HCT116 (cell line): ENCODE measurements at regions not wholly inside any gene's neighbourhood (a gene's known extent, or its start where the extent isn't known, plus 50 kb on each side); places are given as distances from the start of the nearest gene placed in this dataset.
"Not testable (repeated sequence)": the region's sequence is repeated elsewhere in the genome, so short reads cannot be mapped to it uniquely, and the experiment has no call there.

Experiments used
- ATAC-seq: fragments of 200-7000 bp; cut with Tn5 transposase; 2 replicates; pipeline ENCODE4 v1.9.1; 2020; ENCODE audit warnings: mild to moderate bottlenecking, moderate library complexity
- BruUV-seq: library from RNA; stranded (reverse); fragments of 400-500 nt; replicated peaks from 2 replicates; lab custom pipeline; 2021; lab: Mats Ljungman, UMichigan
- CTCF ChIA-PET: fragments of 300-600 bp; sonication (Branson Sonifier 250); formaldehyde crosslinking; loops from one replicate; lab custom pipeline; 2021; ENCODE audit warnings: antibody characterized with exemption; lab: Charles Lee
- POLR2A ChIA-PET: fragments of 300-600, 350-600 bp; sonication (Branson Sonifier 250); formaldehyde crosslinking; loops from one replicate; lab custom pipeline; 2021; ENCODE audit warnings: antibody characterized with exemption; lab: Charles Lee
- RAD21 ChIA-PET, 2 experiments: fragments of 300-600 bp; sonication (Branson Sonifier 250); formaldehyde crosslinking; loops; one replicate each; lab custom pipeline; 2023; ENCODE audit warnings: low total read pairs in 2 of 2; ENCODE audit not compliant: uncharacterized antibody in 2 of 2, unreplicated experiment in 2 of 2, low non-redundant PET in 1 of 2; lab: Charles Lee
- DNase-seq: peaks from one replicate; pipeline ENCODE4 v3.0.0-alpha.2; 2010; ENCODE audit warnings: low read depth, low spot score
- H2AFZ ChIP-seq: fragments of 200-600 bp; shearing (Covaris generic), sonication (generic); 2 replicates; pipeline ENCODE4 v1.6.1; 2017; ENCODE audit warnings: low read depth, mixed run types, mixed read lengths, antibody characterized with exemption, low read length; ENCODE audit not compliant: poor library complexity, severe bottlenecking
- H3K27ac ChIP-seq: 2 replicates; pipeline ENCODE4 v1.5.1; 2012; ENCODE audit warnings: low read depth, low read length
- H3K27me3 ChIP-seq: fragments of 200-600 bp; sonication (generic); 2 replicates; pipeline ENCODE4 v1.6.1; 2016; ENCODE audit warnings: mixed run types, low read length, mixed read lengths; ENCODE audit not compliant: insufficient read depth
- H3K36me3 ChIP-seq, 2 experiments: fragments of 200-500 bp in 1 of 2; fragments of 200-600 bp in 1 of 2; sonication (Bioruptor generic) in 1 of 2; sonication (generic) in 1 of 2; 2 replicates each; pipeline versions ENCODE4 v1.5.1 to v1.6.1; 2014 to 2016; ENCODE audit warnings: low read length in 2 of 2, inconsistent platforms in 1 of 2, mixed read lengths in 1 of 2, mixed run types in 1 of 2; ENCODE audit not compliant: insufficient read depth in 2 of 2, control insufficient read depth in 1 of 2
- H3K4me1 ChIP-seq, 2 experiments: fragments of 200-600 bp in 1 of 2; sonication (generic) in 1 of 2; 2 replicates each; pipeline versions ENCODE4 v1.5.1 to v1.6.1; 2012 to 2017; ENCODE audit warnings: low read length in 2 of 2, inconsistent platforms in 1 of 2, mild to moderate bottlenecking in 1 of 2, mixed read lengths in 1 of 2, mixed run types in 1 of 2, moderate library complexity in 1 of 2; ENCODE audit not compliant: insufficient read depth in 2 of 2, control insufficient read depth in 1 of 2
- H3K4me2 ChIP-seq: fragments of 200-600 bp; sonication (generic); 2 replicates; pipeline ENCODE4 v1.6.1; 2017; ENCODE audit warnings: mixed run types, low read length, mixed read lengths
- H3K4me3 ChIP-seq, 2 experiments: fragments of 200-600 bp in 1 of 2; sonication (generic) in 1 of 2; replicated peaks in 1 of 2; 2 replicates each; pipeline ENCODE4 v1.5.1; 2011 to 2016; ENCODE audit warnings: low read length in 2 of 2, control low read depth in 1 of 2, low read depth in 1 of 2, mild to moderate bottlenecking in 1 of 2, mixed read lengths in 1 of 2, mixed run types in 1 of 2
- H3K79me2 ChIP-seq: fragments of 200-600 bp; sonication (generic); 2 replicates; pipeline ENCODE4 v1.6.1; 2017; ENCODE audit warnings: mild to moderate bottlenecking, mixed run types, low read length, moderate library complexity, mixed read lengths; ENCODE audit not compliant: insufficient read depth
- H3K9ac ChIP-seq: fragments of 200-600 bp; sonication (generic); 2 replicates; pipeline ENCODE4 v1.6.1; 2016; ENCODE audit warnings: low read length, mixed read lengths
- H3K9me2 ChIP-seq: fragments of 200-600 bp; sonication (generic), shearing (Covaris generic); 2 replicates; pipeline ENCODE4 v1.6.1; 2017; ENCODE audit warnings: mixed run types, mild to moderate bottlenecking, moderate library complexity; ENCODE audit not compliant: insufficient read depth
- H3K9me3 ChIP-seq, 2 experiments: fragments of 200-500 bp in 1 of 2; fragments of 200-600 bp in 1 of 2; sonication (Bioruptor generic) in 1 of 2; sonication (generic) in 1 of 2; 2 replicates each; pipeline ENCODE4 v1.6.1; 2014 to 2017; ENCODE audit warnings: low read length in 2 of 2, mixed read lengths in 2 of 2, inconsistent platforms in 1 of 2, low read depth in 1 of 2, mild to moderate bottlenecking in 1 of 2, mixed run types in 1 of 2, moderate library complexity in 1 of 2; ENCODE audit not compliant: control insufficient read depth in 1 of 2, insufficient read depth in 1 of 2
- H4K20me1 ChIP-seq: fragments of 200-600 bp; sonication (generic), shearing (Covaris generic); 2 replicates; pipeline ENCODE4 v1.6.1; 2017; ENCODE audit warnings: mixed run types, mild to moderate bottlenecking, moderate library complexity; ENCODE audit not compliant: insufficient read depth
- CEBPB ChIP-seq: IDR thresholded peaks from 2 replicates; pipeline ENCODE4 v1.6.1; 2012; ENCODE audit warnings: low read depth
- EZH2 ChIP-seq: fragments of 200-600 bp; sonication (generic); IDR thresholded peaks from 2 replicates; pipeline ENCODE4 v1.6.1; 2017; ENCODE audit warnings: antibody characterized with exemption, mixed run types
- FOSL1 ChIP-seq: IDR thresholded peaks from 2 replicates; pipeline ENCODE4 v1.6.1; 2012; ENCODE audit warnings: low read depth
- SP1 ChIP-seq: IDR thresholded peaks from 2 replicates; pipeline ENCODE4 v1.6.1; 2012; ENCODE audit warnings: low read depth
- SRF ChIP-seq: IDR thresholded peaks from 2 replicates; pipeline ENCODE4 v1.6.1; 2012; ENCODE audit warnings: low read depth
- intact Hi-C: fragments of 100-400 bp; cut with micrococcal nuclease; formaldehyde crosslinking; loops from 2 replicates; pipeline ENCODE4 v1.10.0; 2022
- TF ChIP-seq, protein P1 (sequence below): IDR thresholded peaks from 2 replicates; pipeline ENCODE4 v1.6.1; 2011; ENCODE audit warnings: mild to moderate bottlenecking, low read length, moderate library complexity; ENCODE audit not compliant: insufficient replicate concordance; ENCODE audit errors: extremely low read depth
- TF ChIP-seq, protein P2 (sequence below): IDR thresholded peaks from 2 replicates; pipeline ENCODE4 v1.6.1; 2012

DNA sequence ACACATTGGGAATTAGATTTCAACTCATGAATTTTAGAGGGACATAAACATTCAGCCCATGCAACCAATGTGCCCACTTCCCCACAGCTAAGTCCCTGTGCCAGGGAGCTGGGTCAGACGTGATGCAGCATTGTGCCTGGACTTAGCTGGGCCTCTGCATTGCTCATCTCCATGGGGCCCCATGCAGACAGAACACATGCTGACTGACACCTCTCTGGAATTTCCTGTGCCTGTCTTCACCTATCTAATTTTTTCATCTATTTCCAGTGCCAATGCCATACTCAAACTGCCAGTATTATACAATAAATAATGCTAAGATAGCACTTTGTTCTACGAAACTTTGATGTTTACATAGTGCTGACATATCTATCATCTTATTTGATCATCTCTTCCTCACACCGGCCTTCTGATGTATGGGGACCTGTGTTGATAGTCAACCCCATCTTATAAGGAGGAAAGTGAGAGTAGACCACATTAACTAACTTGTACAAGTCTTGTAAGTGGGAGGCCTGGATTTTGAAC, 92.2 kb downstream of the CDC42EP3 start:
- Histone ChIP-seq H2AFZ (no peak overlapping the region), H3K36me3 (no peaks in the 10 kb centered on the region), H3K27ac (no peak overlapping the region), H3K4me3 (no peak overlapping the region), H3K4me1 (peaks cover 7 to 11% of the 10 kb centered on the region in 2 experiments), H4K20me1 (no peaks in the 10 kb centered on the region), H3K27me3 (no peaks in the 10 kb centered on the region), H3K4me2 (no peak overlapping the region), H3K9me3 (peaks cover 0 to 5% of the 10 kb centered on the region in 2 experiments; a peak in 1 of 4 replicates), H3K79me2 (no peaks in the 10 kb centered on the region), H3K9ac (no peak overlapping the region), H3K9me2 (no peaks in the 10 kb centered on the region)
- intact Hi-C loops = loop anchor here (10.0 kb wide), 1 partner anchor 164 kb away; no protein-coding TSS in a partner anchor
- no TSS peak for BruUV-seq
- DNase-seq (no peak), ATAC-seq (no peak)
- no peak for TF ChIP-seq SP1
- TF ChIP-seq FOSL1 = no peak
- TF ChIP-seq CEBPB = no peak
- TF ChIP-seq, protein P1, sequence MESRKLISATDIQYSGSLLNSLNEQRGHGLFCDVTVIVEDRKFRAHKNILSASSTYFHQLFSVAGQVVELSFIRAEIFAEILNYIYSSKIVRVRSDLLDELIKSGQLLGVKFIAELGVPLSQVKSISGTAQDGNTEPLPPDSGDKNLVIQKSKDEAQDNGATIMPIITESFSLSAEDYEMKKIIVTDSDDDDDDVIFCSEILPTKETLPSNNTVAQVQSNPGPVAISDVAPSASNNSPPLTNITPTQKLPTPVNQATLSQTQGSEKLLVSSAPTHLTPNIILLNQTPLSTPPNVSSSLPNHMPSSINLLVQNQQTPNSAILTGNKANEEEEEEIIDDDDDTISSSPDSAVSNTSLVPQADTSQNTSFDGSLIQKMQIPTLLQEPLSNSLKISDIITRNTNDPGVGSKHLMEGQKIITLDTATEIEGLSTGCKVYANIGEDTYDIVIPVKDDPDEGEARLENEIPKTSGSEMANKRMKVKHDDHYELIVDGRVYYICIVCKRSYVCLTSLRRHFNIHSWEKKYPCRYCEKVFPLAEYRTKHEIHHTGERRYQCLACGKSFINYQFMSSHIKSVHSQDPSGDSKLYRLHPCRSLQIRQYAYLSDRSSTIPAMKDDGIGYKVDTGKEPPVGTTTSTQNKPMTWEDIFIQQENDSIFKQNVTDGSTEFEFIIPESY = no peak
- TF ChIP-seq SRF = no peak
- no peak for TF ChIP-seq EZH2
- TF ChIP-seq, protein P2, sequence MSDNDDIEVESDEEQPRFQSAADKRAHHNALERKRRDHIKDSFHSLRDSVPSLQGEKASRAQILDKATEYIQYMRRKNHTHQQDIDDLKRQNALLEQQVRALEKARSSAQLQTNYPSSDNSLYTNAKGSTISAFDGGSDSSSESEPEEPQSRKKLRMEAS = no peak
- CTCF ChIA-PET = no interaction called here
- POLR2A ChIA-PET = no interaction called here
- RAD21 ChIA-PET = no interaction called here

DNA sequence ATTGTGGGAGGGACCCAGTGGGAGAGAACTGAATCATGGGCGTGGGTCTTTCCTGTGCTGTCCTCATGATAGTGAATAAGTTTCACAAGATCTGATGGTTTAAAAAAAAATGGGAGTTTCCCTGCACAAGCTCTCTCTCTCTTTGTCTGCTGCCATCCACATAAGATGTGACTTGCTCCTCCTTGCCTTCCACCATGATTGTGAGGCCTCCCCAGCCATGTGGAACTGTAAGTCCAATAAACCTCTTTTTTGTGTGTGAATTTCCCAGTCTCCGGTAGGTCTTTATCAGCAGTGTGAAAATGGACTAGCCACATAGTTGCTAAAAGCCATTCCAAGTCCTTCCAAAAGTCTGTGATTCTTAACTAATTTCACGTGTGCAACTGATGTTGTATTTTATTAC, 91.5 kb downstream of the CDC42EP3 start:
- BruUV-seq, H4K20me1 ChIP-seq, H3K36me3 ChIP-seq, H3K27me3 ChIP-seq, H3K27ac ChIP-seq, H3K4me2 ChIP-seq, H3K4me3 ChIP-seq, RAD21 ChIA-PET, POLR2A ChIA-PET, H3K9me2 ChIP-seq, CTCF ChIA-PET, H3K79me2 ChIP-seq, ATAC-seq, DNase-seq, H3K9me3 ChIP-seq, H2AFZ ChIP-seq, H3K9ac ChIP-seq: not testable (repeated sequence)
- H3K4me1 ChIP-seq = peaks cover 10 to 18% of the 10 kb centered on the region in 2 experiments
- intact Hi-C loops = loop anchor here (10.0 kb wide), 1 partner anchor 165 kb away; no protein-coding TSS in a partner anchor
